ENCODE measurements at regions not wholly inside any gene's neighbourhood (a gene's known extent, or its start where the extent isn't known, plus 50 kb on each side); places are given as distances from the start of the nearest gene placed in this dataset.
"Not testable (repeated sequence)": the region's sequence is repeated elsewhere in the genome, so short reads cannot be mapped to it uniquely, and the experiment has no call there.

DNA sequence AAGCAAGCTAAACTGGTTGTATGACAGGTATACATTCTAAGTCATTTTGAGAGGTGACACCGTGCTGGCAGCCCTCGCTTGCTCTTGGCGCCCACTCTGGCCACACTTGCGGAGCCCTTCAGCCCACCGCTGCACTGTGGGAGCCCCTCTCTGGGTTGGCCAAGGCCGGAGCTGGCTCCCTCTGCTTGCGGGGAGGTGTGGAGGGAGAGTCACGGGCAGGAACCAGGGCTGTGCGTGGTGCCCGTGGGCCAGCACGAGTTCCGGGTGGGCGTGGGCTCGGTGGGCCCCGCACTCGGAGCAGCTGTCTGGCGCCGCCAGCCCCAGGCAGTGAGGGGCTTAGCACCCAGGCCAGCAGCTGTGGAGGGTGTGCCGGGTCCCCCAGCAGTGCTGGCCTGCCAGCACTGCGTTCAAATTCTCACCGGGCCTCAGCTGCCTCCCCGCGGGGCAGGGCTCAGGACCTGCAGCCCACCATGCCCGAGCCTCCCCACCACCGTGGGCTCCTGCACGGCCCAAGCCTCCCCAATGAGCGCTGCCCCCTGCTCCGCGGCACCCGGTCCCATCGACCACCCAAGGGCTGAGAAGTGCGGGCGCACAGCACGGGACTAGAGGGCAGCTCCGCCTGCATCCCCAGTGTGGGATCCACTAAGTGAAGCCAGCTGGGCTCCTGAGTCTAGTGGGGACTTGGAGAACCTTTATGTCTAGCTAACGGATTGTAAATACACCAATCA is 269.0 kb upstream of the MKLN1 start:
- TF ChIP-seq ZBTB7A (tag by site-specific recombination; IDR thresholded peaks at IDR 0.05; ENCODE audit: low read depth) = not testable (repeated sequence)
- TF ChIP-seq, protein P1, sequence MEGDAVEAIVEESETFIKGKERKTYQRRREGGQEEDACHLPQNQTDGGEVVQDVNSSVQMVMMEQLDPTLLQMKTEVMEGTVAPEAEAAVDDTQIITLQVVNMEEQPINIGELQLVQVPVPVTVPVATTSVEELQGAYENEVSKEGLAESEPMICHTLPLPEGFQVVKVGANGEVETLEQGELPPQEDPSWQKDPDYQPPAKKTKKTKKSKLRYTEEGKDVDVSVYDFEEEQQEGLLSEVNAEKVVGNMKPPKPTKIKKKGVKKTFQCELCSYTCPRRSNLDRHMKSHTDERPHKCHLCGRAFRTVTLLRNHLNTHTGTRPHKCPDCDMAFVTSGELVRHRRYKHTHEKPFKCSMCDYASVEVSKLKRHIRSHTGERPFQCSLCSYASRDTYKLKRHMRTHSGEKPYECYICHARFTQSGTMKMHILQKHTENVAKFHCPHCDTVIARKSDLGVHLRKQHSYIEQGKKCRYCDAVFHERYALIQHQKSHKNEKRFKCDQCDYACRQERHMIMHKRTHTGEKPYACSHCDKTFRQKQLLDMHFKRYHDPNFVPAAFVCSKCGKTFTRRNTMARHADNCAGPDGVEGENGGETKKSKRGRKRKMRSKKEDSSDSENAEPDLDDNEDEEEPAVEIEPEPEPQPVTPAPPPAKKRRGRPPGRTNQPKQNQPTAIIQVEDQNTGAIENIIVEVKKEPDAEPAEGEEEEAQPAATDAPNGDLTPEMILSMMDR (tag by site-specific recombination; IDR thresholded peaks at IDR 0.05) = not testable (repeated sequence)

Data from HEK293 (cell line).